T-helper 1 cell treated with Interleukin-12 subunit alpha and Interleukin-12 subunit beta and Interleukin-4 antibody, amounts not matched to agents 30 ng/mL and 1 ng/mL, for 36 hours (primary cell): ENCODE measurements at regions not wholly inside any gene's neighbourhood (a gene's known extent, or its start where the extent isn't known, plus 50 kb on each side); places are given as distances from the start of the nearest gene placed in this dataset.

Experiments
- intact Hi-C: fragments of 100-400 bp; cut with micrococcal nuclease; formaldehyde crosslinking; loops from one replicate; pipeline ENCODE4 v1.15.1; 2024

DNA sequence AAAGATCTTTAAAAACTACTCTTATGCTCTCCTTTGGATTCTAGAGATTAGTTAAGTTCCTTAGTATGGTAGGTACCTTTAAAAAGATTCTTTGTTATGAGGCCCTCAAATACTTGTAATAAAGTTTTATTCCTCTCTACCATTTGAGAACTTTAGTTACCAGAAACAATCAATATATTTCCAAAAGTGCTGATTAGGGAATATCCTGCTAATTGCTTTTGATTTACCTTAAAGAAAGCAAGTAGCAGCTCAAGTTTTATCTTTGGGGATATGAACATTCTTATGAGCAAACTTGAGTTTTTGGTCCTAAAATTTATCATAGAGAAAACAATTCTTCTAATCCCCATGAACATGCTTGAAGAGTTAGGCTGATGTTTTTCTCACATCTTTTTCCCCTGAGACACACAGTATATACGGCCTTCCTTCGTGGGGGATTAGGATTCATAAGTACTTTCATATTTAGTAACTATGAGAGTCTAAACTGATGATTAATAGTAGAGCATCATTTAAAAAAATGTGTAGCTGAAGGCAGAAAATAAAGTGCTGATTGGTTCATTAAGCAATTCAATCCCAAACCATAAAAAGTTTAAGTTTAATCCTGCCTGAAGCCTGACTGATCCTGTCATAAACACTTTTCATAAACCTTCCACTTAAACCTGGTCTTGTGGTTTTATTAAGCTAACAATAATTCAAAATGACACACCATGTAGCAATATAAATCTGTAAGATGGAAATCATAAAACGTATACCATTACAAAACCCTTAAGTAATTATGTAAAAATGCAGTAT lies 380.5 kb upstream of the FBXO33 start:
- intact Hi-C loops: no loop called here

DNA sequence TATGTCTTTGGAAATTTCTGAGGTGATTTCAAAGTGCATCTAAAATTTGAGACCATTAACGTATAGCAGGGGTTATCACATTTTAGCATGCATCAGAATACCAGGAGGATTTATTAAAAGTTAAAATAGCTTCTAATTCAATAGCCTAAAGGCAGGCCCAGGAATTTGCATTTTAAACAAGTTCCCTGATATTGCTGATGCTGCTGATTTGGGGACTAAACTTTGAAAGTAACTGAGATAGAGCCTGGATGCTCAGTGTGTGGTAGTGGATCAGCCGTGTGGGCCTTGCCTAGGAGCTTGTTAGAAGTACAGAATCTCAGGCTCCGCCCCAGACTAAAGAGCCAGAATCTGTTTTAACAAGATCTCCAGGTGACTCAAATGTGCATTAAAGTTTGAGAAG lies 375.0 kb upstream of the FBXO33 start:
- intact Hi-C loops: no loop called here

DNA sequence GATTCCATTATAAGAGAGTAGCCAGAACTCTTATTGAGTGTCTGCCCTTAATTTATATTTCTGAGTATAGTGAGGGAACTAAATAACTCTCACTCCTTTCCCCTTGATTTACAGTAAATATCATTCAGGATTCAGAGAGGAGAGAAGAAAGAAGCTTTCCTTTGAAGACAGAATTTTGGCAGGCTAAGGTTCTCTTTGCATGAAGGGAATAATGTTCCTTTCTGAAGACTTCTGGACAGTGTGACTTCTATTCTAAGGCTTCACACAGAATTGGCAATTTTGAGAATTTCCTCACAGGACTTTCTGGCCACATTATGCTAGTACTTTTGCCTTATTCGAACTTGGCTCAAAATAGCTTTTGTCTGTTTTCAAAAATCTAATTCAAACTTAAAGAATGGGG lies 352.2 kb upstream of the FBXO33 start:
- intact Hi-C loops: no loop called here

DNA sequence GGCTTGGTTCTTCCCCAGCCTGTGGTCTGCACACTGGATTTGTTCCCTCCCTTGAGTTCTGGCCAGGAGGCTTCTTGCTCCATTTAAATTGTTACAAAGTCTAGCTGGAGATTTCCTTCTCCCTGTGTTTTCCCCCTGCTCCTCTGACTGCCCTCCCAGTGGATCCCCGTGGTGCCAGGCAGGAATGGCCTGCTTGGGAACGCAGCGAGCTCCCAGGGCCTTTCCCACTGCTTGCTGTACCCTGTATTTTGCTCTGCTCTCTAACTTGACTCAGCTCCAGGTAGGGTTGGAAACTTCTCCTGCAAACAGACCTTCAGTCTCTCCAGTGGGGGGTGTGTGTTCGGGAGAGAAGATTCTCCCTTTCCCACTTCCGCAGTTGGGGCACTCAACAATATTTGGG lies 349.2 kb upstream of the FBXO33 start:
- intact Hi-C loops: no loop called here

DNA sequence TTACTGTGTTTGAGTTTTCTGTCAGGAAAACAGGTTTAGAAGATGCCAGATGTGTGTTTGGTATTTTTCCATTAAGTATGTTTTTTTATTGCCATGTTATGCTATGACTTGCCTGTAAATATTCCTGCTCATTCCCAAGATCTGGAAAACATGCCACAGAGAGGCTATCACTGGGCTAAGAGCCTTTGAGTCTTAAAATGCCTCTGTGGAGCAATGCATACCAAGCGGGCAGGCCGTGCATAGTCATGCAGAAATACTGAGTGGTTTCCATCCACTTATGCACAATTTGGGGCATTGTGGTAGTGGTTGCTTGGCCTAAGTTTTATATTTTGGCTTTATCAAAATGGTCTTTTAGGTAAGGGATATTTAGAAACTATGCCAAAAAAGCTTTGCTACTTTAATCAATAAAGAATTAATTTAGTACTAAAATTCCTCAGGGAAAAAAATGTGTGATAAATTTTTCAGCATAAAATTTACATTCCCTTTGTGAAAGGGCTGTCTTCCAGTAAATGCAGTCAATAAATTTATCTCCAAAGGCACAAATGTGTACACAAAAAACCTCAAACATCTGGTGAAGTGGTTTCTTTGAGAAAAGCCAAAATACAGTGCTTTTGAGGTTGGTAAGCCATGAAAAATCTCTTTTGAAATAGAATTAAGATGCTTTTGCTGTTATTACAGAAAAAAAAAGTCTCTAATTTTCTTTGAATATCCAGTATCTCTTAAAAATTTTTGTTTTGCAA lies 341.3 kb upstream of the FBXO33 start:
- intact Hi-C loops: no loop called here

DNA sequence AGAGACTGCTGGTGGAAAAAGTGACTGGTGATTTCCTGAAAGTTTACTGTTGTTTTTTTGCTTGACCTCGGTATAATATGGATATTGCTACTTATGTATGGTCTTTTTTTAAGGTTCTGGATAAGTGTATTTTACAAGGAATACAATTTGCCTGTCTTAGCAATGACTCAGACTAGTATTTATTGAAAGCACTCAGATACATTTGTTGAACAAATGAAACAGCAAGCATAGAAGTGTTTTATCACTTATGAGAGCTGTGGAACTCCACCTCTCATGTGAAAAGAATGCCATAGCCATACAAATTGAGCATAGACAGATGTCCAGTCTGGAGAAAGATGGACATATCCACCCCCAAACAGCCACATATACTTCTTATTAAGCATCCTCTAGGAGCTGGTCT lies 340.4 kb upstream of the FBXO33 start:
- intact Hi-C loops: no loop called here

DNA sequence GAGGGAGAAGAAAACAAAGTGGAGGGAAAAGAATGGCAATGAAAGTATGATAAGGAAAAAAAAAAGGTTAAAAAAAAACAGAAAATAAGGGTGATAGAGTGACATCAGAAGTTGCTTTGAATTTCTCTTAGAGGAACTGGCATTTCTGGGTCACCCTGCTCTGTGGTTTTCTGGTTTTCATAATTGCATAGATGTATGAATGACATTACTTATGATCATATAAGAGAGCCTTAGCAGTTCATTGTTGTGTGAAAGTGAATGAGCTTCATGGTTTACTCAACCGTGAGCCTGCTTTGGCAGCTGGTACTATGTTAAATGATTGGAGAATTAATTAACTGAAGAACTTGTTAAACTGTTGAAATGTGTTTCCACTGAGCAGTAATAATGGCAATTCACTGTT lies 336.4 kb upstream of the FBXO33 start:
- intact Hi-C loops: no loop called here

DNA sequence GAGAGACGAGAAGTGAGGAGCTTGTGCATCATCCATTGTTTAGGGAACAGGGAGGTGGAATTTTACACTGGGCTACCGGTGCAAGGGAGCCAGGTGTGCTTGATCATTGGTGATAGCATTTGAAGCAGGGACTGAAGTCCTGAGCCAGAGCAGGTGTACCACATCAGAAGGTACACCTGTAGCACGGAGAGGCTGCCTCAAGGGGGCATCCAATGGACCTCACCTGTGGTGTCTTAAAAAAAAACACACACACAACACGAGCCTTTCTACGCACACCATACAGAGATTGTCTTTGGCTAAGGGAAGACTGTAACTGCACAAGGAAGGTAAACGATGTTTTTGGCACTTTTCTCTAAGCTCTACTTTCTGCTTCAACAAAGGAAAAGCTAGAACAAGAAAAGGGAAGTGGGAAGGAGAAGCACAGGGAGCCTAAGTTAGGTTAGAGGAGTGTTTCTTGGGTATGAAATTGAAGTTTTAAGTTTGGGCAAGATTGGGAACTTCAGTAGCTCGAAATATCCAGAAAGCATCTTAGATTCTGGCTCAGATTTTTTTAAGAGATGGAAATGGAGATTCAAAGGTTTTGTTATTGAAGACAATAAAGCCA lies 334.3 kb upstream of the FBXO33 start:
- intact Hi-C loops: no loop called here

DNA sequence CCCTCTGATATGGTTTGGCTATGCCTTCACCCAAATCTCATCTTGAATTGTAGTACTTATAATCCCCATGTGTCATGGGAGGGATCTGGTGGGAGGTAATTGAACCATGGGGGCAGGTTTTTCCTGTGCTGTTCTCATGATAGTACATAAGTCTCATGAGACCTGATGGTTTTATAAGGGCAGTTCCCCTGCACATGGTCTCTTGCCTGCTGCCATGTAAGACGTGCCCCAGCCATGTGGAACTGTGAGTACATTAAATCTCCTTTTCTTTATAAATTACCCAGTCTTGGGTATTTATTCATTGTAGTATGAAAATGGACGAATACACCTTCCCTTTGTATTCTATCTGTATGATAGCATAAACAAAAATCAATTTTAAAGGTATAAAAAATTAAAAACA lies 333.4 kb upstream of the FBXO33 start:
- intact Hi-C loops: no loop called here

DNA sequence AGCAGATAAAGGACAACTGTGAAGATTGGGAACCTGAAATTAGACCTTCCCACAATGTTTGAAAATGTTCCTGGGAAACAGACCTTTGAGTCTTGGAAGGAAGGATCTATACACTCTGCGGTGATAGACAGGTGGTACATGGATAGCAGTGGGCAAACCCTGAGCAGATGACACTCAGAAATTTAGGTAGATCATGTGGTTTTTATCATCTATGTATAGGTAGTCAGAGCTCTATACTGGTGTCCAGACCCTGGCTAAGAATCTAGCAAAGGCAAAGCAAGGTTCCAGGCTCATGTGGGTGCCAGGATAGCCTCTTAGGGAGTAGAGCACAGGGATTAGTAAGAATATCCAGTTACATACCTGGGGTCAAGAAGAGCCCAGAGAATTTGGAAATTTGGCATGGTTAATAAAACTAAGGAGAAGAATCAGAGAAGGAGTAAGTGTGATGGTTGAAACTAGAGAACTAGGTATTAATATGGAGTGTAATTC lies 331.2 kb upstream of the FBXO33 start:
- intact Hi-C loops: no loop called here

DNA sequence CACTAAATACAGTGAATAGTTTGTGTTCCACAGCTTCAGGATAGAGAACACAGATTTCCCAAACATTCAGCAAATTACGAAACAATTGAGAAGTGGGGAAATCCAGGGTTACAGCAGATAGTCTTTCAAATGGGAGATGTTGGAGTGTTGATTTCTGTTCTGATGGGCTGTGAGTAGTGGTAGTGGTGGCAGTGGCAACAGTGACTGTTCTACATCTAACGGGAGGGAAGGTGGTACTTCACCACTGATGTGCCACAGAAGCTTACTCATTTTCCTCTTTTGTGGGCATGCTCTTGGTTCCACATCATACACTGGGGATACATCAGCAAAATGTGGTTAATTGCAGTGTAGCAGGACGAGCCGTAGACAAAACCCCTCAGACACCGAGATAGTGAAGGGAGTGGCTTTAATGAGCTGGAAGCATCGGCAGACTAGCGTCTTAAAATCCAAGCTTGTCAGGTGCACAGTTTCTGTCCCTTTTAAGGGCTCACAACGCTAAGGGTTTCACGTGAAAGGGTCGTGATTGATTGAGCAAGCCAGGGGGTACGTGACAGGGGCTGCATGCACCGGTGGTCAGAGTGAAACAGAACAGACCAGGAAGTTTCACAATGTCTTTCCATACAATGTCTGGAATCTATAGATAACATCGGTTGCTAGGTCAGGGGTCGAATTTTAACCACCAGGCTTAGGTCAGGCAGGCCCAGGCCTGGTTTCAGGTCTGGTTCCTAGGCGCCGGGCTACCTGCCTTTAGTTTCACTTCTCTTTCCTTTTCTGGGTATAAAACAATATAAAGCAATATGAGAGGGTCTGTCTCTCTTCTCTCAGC lies 330.6 kb upstream of the FBXO33 start:
- intact Hi-C loops: no loop called here

DNA sequence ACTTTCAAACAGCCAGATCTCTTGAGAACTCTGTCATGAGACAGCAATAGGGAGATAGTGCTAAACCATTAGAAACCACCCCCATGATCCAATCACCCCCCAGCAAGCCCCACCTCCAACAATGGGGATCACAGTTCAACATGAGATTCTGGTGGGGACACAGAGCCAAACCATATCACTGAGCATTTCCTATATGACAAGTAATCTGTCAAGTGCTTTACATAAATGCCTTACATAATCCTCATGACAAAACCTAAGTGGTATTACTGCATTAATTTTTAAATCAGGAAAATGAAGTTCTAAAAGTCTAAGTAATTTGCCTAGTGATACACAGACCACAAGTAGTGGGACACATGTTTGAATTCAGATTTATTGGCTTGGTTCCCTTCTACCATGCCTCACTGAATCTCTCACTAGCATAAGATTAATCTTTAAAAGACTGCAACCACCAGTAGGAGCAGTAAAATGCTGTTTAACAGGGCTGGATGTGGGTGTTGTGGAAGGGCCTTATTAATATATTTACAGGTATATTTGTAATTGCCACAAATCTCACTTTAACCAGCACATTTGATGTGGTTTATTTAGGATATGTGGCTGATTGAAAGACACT lies 323.1 kb upstream of the FBXO33 start:
- intact Hi-C loops: no loop called here

DNA sequence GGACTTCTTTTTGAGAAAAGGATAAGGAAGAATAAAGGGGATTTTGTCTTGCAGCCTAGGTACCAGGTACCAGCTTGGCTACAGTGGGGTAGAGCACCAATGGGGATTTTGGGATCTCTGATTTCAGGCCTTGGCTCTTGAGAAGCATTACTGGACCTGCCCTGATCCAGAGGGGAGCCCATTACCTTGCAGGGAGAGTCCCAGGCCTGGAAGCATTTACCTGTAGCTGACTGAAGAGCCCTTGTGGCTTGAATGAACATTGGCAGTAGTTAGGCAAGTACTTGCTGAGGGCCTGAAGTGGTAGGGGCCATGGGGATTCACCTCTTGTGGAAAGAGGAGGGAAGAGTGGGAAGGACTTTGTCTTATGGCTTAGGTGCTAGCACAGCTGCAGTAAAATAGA lies 308.2 kb upstream of the FBXO33 start:
- intact Hi-C loops: no loop called here

DNA sequence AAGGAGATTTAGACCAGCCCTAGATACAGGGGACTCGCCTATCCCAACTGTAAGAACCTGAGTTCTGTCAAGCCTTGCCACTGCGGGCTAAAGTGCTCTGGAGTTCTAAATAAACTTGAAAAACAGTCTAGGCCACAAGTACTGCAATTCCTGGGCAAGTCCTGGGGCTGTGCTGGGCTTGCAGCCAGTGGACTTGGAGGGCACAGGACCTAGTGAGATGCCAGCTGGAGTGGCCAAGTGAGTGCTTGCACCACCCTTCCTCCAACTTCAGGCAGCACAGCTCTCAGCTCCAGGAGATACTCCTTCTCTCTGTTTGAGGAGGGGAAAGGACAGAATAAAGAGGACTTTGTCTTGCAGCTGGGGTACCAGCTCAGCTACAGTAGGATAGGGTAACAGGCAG lies 307.6 kb upstream of the FBXO33 start:
- intact Hi-C loops: no loop called here

DNA sequence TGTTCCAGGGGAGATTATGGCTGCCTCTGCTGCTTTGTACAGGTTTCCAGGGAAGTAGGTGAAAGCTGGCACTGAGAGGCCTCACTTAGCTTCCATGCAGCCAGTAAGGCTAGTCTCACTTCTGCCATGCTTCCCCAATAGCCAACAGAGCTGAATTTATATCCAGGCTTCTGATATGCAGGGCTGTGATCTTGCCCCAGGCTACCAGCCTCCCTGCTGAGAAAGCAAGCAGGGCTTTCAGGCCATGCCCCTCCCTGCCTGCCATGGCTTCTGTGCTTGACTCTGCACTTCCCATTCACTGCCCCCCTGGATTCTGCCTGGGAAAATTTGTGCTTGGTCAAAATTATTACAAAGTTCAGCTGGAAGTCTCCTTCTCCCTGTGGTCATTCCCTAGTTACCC lies 302.1 kb upstream of the FBXO33 start:
- intact Hi-C loops: no loop called here

DNA sequence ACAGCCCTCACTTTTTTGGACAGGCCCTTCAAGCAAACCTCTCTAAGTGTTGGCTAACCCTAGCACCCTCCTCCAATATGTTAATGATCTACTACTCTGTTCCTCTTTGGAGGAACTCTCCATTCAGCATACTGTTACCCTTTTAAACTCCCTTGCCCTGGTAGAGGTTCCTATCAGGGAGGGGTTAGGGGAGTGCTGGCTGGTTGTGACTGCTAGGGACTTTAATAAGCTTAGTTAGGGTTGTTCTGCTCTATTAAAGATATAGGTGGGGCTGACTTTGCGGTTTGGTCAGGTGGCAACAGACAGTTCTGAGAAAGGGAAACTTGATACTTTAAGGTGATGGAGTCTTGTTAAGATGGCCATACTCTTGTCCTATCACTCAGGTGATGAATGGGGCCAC lies 301.5 kb upstream of the FBXO33 start:
- intact Hi-C loops: no loop called here

DNA sequence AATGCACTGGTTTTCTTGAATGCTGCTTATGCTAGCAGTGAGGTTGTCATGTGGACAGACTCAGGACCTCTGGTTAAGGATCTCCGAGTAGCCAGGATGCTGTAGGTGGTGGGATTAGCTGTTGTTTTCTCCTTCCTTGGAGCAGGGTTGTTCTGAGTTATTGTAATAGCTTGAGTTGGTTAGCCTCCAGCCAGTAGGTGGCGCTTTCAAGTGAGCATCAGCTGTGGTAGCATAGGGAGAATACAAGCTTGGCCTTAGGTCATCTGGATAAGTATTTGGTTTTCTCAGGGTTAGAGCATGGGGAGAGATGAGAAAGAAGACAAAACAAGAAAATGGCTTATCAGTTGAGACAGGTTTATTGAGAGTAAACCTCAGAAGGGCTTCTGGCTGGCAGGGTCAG lies 299.7 kb upstream of the FBXO33 start:
- intact Hi-C loops: no loop called here

DNA sequence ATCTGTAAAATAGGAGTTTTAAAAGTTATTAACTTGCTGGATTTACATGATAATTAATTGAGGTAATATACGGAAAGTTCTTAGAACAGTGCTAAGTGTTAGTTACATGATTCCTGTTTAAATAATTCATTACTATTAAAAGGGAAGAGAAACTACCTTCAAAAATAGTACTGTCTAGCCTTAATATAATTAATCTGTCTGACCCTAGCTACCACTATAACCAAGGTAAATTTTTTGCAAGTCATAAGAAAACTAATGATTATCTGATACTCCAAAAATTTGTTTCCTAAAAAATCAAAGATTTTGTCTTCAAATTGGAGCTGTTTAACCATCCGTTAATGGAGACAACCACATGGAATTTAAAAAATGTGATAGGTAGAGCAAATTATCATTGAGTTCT lies 294.3 kb upstream of the FBXO33 start:
- intact Hi-C loops: no loop called here

DNA sequence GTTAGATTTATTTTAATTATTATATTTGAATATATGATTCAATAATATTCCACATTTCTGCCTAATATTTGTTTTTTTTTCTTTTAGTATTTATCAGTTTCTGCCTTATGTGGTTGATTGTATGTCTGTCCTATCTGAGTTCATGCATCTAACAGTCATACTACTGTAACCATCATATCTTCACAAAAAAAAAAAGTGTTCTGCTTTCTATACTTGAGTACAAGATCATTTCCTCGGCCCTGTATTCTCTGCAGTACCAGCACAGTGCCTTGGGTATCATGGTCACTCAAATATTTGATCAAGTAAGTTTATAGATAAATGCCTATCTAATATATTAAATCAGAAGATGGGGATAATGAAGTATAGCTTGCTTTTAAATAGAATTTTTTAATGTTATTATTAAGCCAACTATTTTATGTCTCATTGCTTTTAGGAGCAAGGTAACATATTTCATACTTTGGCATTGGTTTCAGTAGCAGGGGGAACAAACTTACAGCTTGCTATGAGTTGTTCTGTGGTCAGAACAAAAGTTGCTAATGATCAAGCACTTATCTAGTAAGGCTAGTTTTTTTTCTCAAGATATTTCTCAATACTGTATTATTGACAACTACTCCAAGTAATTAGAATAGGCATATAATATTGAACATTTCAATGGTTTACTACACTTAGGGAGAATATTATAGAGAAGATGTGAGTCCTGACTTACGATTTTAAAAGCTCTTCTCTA lies 290.5 kb upstream of the FBXO33 start:
- intact Hi-C loops: no loop called here

DNA sequence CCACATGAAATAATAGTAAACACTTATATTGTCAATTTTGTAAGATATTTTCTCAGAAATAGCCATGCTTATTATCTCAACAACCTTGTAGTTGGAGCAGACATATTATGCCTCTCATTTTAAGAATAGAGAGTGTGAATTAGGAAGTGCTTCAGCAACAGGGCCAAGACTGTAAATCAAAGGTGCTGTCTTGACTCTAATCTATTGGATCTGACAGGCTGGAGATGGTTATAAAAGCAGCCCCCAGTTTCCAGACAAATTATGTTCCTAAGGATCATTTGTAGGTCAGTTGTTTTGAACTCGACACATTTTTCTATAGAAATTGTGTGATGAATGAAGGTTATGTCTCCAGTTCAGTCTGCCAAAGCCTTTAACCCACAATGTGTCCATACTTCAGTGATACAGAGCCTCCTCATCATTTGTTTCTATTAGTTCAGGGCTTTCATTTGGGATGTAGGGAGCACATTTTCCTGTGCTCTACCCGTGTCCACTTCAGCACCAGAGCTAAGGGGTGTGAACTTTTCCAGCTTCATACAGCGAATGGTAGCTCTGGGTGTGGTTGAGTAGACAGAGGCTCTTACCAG lies 284.8 kb upstream of the FBXO33 start:
- intact Hi-C loops: no loop called here
